ENCODE measurements at regions not wholly inside any gene's neighbourhood (a gene's known extent, or its start where the extent isn't known, plus 50 kb on each side); places are given as distances from the start of the nearest gene placed in this dataset.
A peak's percentile ranks its signal among the peaks of the same experiment; 100 is the strongest.
"Not testable (repeated sequence)": the region's sequence is repeated elsewhere in the genome, so short reads cannot be mapped to it uniquely, and the experiment has no call there.

DNA sequence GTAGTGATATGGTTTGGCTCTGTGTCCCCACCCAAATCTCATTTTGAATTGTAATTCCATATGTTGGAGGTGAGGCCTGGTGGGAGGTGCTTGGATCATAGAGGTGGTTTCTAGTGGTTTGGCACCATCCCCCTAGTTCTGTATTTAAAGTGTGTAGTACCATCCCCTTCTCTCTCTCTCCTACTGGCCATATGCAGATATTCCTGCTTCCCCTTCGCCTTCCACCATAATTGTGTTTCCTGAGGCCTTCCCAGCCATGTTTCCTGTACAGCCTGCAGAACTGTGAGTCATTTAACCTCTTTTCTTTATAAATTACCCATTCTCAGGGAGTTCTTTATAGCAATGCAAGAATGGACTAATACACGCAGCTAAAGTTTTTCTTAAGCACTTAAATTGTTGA, 340.0 kb downstream of the ANAPC1 start:
- DNase-seq, result not testable (repeated sequence)

DNA sequence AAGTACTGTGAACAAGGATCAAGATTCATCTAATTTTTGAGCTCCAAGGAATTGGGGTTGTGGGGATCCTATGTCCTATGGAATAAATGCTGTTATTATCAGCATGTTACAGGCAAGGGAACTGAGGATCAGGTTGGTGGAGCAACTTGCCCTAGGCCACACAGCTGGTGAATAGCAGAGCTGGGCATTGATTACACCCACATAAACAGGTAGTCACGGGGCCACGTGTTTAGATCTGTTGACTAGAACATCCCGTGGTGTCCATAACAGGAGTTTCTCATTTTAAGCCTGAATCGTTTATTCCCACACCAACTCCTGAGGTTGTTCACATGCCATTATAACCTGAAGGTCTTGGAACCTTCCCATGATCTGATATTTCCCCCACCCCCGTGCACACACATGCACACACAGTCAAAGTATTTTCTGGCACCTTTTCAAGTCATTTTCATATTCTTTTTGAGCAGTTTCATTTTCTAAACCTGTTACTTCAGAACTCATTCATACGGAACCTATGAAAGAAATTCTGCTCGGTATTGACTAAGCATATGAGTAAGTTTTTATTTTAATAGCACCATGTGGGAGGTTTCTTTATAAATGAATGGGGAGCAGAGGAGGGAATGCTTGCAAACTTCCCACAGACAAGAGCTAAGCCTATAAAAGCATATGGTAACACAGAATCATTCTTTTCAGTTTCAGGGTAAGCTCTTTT, 338.1 kb downstream of the ANAPC1 start:
- DNase-seq, result not testable (repeated sequence)

DNA sequence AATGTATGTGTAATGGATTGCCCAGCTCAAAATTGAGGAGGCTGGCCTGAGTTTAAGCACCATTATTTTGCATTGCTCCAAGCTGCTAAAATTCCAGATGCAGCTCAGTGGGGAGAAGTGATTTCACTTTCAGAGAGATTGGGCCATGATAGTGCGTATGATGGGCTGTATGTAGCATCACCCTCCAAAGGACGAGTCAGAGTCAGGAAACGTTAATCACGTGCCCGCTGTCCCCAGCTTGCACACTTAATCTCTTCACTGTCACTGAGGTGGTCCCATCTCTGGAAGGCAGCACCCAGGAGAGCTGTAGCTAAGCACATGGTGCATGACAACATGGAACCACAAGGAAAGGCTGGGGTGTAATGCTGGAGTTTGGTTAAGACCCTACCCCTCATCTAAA, 337.4 kb downstream of the ANAPC1 start:
- not testable (repeated sequence) for DNase-seq

DNA sequence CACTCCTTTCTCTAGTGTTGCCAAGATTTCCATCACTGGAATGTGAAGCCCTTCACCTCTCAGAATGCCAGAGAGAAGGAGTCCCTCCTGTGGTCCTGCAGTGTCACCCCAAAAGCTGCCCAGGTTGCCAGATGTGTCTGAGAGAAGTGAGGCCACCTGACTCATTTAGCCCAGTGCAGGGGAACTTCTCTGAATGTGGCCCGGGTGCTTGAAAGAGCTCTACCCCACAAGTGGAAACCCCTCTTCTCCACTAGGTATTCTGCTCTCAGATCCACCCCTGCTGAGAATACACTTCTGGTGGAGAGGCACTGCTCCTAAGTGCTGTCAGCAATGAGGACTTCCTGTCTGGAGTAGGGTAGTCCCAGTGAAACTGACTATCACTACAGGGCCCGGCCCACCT, 334.8 kb downstream of the ANAPC1 start:
- DNase-seq, result not testable (repeated sequence)

DNA sequence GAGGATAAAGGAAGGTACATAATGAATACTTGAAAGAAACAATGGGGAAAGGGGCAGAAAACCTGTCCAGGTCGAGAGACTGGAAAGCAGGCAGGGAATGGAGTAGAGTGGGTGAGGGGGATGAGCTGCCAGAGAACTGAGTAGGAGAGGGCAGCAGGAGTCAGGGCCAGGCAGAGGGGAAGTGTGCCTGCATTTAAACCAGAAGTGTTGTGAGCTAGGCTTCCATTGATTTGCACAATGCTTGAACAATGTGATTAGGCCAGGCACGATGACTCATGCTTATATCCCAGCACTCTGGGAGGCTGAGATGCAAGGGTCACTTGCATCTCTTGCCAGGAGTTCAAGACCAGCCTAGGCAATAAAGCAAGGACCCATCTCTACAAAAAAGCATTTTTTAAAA, 332.6 kb downstream of the ANAPC1 start:
- not testable (repeated sequence) for DNase-seq

DNA sequence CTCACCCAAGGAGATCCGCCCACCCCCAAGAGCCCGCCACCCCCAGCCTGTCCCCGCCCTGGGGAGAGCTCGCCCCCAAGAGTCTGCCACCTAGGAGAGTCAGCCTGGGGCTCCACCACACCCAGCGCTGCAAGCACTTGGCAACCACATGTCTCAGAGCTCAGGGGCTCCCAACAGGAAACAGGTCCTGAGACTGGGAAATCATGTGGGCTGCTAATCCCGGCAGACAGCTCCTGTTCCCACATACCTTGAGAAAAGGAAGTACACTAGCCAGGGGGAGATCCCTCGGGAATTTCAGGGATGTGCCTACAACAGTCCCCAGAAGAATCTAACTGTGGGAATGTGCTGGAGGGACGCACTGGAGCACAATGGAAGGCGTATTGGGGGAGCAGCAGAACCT, 331.4 kb downstream of the ANAPC1 start:
- not testable (repeated sequence) for DNase-seq

DNA sequence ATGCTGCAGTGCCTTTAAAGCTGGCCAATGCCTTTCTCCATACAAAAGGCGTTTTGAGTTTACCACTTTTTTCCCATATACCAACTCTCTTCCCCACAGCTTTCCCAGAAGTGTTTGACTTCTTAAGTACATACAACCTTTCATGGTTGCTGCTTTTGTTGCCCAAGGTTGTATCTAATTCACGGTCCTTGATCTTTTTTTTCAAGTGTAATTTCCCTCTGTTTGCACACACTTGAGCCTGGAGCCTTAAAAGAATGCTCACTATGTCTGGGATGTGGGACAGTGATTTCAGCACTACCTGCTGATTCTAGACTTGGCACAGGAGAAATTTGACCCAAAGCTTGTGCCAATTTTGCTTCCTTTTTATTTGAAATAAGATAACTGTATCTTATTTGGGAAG, 324.7 kb downstream of the ANAPC1 start:
- not testable (repeated sequence) for DNase-seq

DNA sequence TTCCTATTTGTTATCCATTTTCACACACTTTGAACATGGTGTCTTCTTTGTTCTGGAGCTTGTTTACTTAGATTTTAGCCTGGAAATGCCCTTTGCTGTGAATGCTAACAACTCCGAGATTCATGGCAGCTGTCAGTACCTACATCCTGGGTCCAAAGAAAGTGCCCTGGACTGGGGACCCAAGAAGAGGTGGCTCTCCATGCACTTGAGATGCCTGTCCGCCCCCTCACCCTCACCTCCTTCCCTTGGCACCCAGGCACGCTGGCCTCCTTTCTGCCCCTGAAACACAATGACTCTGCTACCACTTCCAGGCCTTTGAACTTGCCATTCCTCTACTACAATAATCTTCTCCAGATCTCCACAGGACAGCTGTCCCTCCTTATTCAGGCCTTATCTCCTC, 324.2 kb downstream of the ANAPC1 start:
- not testable (repeated sequence) for DNase-seq

DNA sequence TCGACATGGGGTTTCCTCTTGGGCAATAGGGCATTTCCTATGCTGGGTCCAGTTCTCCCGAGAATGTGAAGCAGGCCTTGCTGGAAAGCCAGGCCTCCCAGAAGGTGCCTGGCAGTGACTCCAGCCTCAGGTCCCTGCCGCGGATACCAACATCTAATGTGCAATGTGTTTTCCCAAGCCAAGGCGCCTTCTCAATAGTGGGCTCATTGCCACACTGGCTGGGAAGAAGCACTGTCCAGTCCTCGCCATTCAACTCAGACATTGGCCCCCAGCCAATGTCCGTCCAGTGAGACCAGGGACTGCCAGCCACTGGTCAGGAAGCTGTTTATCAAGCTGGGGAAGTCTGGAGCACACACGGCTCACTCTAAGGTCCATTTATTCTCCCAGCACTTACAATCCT, 317.9 kb downstream of the ANAPC1 start:
- not testable (repeated sequence) for DNase-seq

DNA sequence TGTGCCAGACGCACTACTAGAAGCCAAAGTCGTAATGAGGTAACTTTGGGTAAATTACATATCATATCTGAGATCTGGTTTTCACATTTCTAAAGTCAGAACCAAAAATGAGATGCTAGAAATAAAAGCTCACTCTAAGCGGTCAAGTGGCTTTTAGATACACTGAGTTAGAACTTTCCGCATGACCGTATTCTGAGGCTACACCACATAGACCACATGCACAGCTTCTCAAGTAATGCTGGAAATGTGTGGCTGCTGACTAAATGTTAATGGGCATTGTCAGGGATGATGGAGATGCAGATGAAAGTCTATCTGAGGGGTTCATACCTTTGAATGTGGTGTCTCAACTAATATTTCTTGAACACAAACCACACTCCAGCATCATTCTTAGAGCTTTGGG, 316.8 kb downstream of the ANAPC1 start:
- DNase-seq, result not testable (repeated sequence)

DNA sequence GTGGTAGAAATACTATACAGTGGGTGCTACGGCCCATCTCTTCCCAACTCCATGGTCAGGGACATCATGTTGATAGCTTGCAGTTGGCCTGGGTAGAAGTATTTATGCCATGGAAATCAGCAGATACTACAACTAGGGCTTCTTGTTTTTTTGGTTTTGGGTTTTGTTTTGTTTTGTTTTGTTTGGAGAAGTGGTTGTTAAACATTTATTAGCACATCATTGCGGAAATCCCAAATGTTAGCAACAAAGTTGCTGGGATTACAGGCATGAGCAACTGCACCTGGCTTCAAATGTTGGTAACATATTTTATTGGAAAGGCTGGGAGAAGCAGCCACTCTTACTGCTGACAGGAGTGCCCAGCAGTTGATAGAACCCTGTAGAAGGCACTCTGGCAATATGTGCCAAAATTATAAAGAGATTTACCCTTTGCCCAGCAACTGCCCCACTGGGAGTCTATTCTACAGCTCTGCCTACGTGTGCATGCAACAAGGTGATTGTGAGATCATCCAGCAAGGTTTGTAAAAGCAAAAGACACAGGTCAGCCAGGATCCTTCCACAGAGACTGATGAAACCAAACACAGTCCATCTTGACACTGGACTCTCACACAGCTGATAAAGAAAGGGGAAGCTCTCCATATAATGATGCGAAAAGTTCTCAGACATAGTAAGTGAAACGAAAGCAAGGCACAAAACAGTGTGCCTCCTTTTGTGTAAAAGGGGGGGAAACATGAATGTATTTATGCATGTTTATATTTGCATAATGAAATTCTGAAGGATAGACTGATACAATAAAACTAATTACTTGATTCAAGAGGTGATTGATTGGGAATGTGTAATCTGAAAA, 314.4 kb downstream of the ANAPC1 start:
- DNase-seq, result not testable (repeated sequence)

DNA sequence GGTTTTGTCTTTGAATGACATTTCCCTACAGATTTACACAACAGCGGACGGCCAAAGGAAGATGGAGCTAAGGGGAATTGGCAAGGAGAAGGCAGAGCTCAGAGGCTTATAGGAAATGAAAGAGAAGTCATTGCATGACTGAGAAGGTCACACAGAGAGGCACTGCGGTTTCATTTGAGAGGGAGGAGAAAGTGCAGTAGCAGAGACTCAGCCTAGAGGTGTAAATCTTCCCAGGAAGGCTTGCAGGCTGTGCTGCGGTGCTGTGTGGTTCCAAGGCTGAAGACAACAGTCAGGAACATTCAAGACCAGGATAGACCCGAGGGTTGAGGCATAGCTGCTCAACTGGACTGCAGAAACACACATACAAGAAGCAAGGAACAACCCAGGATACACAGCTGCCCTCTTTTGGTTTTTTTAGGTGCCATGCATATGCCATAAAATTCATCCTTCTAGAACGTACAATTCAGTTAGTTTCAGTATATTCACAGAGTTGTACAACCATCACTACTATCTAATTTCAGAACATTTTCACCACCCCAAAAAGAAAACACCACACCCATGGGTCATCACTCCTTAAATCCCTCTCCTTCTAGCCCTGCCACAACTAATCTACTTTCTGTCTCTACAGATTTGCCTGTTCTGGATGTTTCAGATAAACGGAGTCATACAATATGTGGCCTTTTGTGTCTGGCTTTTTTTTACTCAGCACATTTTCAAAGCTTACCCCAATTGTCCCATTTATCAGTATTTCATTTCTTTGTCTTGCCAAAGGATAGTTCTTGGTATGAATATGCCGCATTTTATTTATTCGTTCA, 313.5 kb downstream of the ANAPC1 start:
- peak; percentile 65 for DNase-seq

DNA sequence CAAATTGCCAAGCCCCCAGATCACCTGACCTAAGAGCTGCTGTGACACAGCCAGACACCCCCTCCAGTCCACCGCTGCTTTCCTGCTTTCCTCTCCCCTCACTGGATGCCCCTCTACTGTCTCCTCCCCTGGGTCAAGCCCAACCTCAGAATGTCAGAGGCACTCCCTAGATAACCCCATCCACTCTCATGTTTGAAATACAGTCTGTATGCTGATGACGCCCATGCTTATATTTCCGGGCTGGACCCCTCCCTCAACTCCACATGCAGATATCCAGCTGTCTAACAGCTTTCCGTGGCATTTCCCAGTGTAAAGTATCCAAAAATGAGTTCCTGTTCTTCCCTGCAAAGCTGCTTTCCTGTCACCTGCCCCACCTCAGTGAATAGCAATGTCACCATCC, 309.2 kb downstream of the ANAPC1 start:
- not testable (repeated sequence) for DNase-seq

DNA sequence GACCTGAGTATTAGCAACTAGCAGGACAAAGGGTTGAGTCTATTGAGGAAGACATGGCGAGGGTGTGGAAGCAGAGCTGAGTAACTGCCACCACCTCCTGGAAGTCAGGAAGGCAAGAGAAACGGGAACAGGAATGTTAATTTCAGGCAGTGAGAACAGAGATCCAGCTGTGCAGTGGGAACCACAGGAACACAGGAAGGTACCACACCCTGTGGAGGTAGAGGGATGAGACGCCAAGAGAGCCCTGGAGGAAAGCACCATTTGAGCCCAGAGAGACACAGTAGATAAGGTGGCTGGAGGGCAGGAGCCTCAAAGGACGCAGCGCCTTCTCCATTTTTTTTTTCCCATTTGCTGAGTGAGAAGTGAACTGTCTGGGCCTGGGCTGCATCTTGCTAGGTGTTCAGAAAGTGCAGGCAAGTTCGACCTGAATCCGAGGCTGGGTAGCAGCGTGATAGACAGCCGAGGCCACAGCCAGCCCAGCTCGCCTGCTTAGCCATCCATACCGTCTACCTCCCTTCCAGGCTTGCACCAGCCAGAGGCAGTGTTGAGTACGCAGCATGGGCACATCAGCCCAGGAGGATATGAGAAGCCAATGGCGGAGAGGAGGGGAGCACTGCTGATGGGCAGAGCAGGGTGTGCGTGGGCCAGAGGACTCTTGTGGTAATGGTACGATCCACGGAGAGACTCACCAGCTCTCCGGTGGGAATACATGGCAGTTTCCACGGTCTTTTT, 306.7 kb downstream of the ANAPC1 start:
- DNase-seq, result not testable (repeated sequence)

DNA sequence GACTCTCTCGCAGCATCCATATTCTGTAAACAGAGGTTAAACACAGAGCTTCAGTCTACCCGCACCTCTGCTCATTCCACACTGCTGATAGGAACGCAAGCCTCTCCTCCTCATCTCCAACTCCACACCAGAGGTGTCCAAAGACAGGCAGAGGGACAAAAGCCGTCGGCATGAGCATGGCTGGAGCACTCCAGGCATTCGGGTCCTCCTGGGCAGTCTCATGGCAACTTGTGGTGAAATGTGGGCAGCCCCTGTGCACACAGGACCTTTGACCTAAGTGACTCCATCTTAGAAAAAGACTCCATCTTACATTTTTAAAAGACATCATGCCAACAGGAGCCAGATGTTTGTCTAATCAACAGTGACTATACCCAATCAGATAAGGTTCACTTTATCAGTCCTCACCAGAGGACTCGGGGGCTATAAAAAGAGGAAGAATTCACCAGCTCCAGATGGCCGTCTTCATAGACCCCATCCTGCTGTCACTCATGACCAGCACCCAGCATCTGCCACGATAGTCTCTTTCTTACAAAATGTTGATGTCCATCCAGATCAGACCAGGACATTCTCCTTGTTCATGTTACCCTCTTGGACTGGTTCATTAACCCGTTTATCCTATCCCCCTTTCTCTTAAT, 304.4 kb downstream of the ANAPC1 start:
- DNase-seq, result not testable (repeated sequence)

DNA sequence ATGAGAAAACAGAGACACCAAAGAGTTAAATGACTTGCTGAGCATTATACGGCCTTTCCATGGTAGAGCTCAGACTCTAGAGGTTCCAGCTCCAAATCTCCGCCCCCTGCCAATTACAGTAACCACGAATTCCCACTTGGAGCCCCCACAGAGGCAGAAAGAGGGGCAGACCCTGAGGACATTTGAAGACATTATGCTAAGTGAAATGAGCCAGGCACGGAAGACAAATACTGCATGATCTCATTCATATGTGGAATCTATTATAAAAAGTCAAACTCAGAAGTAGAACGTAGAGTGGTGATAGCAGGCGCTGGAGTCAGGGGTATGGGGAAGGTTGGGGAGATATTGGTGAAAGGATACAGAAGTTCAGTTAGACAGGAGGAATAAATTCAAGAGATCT, 303.4 kb downstream of the ANAPC1 start:
- not testable (repeated sequence) for DNase-seq

DNA sequence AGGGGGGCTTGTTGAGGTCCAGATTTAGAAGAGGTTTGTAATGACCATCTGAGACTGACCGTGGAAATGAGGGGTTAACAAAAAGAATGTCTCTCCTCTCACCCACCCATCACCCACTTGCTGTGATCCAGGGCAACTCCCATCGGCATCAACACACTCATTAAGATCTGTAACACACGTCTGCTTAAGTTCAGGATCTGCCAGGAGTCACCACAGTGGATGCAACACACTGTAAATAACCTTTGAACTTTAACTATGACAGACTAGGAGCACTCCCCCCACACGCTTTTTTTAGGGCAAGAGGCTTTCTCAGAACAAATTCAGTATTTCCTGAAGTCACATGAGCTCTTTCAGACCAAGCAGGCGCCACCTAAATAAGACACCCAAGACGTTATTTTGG, 301.9 kb downstream of the ANAPC1 start:
- not testable (repeated sequence) for DNase-seq

DNA sequence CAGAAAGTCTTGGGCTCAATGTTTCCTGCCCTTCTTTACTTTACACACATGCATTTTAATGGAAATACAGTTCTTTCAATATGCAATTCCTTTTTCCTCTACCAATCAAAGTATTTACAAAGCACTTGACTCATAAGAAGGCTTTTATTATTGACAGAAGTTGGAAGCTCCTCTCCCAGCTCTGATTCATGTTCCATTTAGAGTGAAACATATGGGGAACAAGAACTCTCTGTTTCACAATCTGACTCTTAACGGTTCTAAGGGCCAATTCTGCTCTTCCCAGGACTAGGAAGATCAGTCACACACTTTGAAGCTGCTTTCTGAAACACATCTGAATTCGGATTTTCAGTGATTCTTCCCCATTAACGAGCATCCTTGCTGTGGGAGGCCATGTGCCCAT, 300.5 kb downstream of the ANAPC1 start:
- DNase-seq, result not testable (repeated sequence)

DNA sequence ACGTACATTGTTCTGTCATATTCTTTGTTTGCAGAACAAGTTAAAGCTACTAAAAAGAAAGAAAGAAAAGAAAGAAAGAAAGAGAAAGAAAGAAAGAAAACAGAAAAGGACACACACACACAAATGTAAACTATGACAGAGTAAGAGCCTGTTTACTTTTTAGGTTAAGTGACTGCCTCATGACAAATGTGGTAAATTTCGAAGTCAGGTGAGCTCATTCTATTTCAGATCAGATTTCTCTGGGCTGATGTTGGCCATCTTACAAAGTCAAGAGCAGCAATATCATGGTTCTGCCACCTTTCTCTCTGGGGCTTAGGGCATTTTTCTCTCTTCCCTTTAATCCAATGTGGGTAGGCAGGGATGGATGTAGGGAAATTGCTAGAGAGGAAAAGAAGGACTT, 299.5 kb downstream of the ANAPC1 start:
- not testable (repeated sequence) for DNase-seq

DNA sequence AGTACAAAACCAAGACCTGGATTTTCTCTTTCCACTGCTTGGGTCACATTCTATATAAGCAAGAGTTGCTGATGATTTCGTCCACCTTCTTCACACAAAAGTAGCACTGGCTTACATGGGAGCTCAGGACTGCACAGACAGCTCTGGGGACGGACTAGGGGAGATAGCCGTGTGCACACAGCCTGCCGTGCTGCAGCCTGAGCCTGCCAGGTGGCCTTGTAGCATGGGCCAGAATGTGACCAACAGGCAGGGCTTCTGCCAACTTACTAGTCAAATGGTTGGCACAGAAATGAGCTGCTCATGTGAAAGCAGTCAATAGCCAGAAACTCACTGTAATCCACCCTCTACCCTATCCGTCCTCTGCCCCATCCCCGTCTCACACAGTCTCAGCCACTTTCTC, 299.0 kb downstream of the ANAPC1 start:
- DNase-seq, result not testable (repeated sequence)

DNA sequence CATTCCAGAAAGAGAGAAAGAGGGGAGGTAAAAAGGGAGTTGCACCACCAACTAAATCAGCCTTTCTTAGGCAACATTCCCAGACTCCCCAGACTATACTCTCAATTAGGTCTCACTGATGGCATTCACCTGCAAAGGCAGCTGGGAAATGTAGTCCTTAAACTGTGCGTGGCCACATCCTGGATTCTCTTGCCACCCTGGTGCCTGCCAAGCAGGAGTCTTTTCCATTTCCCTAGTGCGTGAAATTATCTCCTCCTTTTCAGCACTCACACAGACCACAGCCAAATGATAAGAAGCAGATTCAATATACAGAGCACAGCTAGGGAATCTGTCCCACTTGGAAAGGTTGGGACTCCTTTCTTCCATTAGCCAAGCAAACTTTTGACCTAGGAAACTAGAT, 298.0 kb downstream of the ANAPC1 start:
- not testable (repeated sequence) for DNase-seq

DNA sequence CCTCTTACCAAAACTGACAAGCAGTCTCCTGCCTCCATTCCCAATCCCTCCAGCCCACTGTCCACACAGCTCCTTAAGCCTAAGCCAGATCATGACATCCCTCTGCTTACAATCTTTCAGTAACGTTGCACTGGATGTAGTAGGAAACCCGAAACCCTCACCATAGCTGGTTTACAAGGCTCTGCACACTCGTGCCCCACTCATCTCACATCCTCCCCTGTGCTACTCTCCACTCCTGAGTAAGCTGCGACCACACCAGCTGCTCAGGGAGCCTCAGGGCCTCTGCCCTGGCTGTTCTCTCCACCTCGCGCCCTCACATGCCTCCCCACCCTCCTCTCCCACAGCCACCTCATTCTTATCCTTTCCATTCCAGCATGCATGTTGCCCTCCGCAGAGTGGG, 288.9 kb downstream of the ANAPC1 start:
- DNase-seq, result not testable (repeated sequence)

Measured in activated CD8-positive, alpha-beta memory T cell treated with anti-CD3 and anti-CD28 coated beads for 24 hours (primary cell).